GM18508 (cell line): ENCODE measurements at regions not wholly inside any gene's neighbourhood (a gene's known extent, or its start where the extent isn't known, plus 50 kb on each side); places are given as distances from the start of the nearest gene placed in this dataset.
A peak's percentile ranks its signal among the peaks of the same experiment; 100 is the strongest.
"Not testable (repeated sequence)": the region's sequence is repeated elsewhere in the genome, so short reads cannot be mapped to it uniquely, and the experiment has no call there.

Source experiments
- ATAC-seq: cut with Tn5 transposase; IDR thresholded peaks from one replicate; pipeline ENCODE4 v1.9.1; 2021; ENCODE audit warnings: moderate number of reproducible peaks; ENCODE audit not compliant: insufficient read depth, unreplicated experiment

- ATAC-seq, result no peak
Measured at GRCh38 chr10:25851548-25851947, 82.5 kb upstream of the MYO3A start.

DNA sequence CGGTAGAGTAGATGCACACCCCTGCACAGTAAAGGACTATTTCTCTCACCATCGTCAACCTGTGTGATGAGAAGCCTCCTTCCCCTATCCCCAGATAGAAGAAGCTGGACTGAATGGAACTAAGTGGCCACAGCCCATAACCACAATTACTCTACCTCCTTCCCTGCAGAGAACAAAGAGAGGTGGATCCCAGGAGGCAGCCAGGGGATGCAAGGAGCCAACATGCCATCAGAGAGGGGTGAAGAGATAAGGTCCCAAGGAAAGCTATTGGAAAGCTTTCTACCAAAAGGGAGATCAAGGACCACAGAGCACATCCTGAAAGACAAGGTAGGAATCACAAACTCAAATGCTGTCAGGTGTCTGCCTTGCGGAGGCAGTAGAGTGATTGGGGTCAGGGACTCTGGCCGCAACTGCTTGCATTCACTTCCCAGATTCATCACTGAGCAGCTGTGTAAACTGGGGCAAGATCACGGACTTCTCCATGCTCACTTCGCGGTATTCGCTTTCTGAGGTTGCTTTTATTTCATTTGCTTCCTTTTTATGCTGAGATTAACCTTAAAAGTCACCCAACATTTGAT lies 81.6 kb upstream of the MYO3A start:
- no peak for ATAC-seq

DNA sequence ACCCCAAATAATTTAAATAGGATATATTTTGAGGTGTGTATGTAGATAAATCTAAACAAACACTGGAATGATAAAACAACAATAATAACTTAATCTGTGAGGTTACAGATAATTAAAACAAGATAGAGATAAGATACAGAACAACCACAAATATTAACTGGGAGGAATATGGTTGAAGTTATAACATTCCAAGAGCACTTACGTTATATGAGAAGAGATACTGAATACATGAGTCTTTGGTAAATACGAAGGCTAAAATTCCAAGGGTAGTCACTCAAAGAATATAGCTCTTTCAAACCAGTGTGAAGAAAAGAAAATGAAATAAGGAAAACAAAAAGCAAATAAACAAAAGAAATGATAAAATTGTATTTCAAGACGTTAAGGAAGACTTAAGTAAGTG lies 76.0 kb upstream of the MYO3A start:
- no peak for ATAC-seq

- ATAC-seq, result no peak
Measured at GRCh38 chr10:25865267-25865666, 68.8 kb upstream of the MYO3A start.

DNA sequence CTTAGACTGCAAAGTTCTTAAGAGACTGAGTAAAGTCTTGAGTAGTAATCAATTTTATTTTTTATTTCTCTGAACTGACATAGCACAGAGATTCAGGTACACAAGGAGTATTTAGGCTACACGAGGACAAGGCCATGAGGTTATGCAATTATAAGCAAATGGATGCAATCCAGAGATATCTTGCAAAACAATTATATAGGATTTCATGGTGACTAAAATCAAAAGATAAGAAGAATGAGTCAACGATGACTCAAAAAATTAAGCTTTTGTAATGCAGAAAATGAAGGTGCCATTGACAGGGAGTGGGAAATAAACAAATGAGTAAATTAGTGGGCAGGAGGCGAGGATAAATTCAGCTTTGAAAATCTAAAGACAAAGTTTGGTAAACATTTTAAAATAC lies 66.7 kb upstream of the MYO3A start:
- ATAC-seq, result no peak

DNA sequence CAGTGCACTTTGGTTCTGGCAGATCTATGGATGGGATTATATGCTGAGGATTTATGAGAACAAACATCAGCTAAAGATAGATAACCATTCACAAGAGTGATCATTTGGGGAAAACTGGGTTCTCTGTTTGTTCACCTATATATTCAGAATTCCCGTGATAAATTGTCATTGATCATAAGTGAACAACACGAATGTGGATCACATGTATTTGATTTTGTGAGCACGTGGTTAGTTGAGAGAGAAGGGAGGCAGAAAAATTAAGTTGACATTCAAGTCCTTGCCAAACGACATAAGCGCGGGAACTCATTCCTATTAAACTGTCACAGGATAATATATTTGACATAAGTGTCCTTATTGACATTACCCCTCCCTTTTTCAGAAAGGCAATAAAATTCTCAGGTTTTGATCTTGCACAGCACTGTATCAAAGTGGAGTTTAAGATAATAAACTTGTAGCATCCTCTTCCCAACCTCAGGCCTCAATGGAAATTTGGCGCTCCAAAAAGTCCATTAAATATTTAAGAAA lies 64.9 kb upstream of the MYO3A start:
- no peak for ATAC-seq

- ATAC-seq, result no peak
Measured at GRCh38 chr10:25869609-25870008, 64.4 kb upstream of the MYO3A start.

- ATAC-seq, result not testable (repeated sequence)
Measured at GRCh38 chr10:25874402-25874801, 59.6 kb upstream of the MYO3A start.

GRCh38 chr10:25875556-25876165 lies 58.4 kb upstream of the MYO3A start:
- peak; percentile 95 for ATAC-seq

DNA sequence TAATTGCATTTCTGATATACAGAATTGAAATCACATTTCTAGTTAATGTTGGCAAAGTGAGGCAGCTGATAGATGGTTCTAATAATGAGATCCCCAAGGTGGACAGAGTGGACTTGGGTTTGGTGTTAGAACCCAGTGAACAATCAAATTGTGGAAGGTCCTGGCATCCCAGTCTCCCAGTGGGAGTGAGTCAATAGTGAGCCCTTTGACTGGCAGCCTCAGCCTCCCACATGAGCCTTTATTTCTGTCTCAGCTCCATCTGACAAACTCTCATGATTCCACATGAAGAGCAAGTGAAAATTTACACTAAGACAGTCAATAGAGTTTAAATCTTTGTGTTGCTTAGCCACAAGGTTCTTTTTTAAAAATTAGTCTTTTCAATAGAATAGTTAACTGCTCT lies 56.7 kb upstream of the MYO3A start:
- ATAC-seq, result no peak
